Psoas muscle (tissue), 7 donors: ENCODE measurements at regions not wholly inside any gene's neighbourhood (a gene's known extent, or its start where the extent isn't known, plus 50 kb on each side); places are given as distances from the start of the nearest gene placed in this dataset.

Source experiments
- ATAC-seq, 4 donors: fragments of 200-7000 bp; cut with Tn5 transposase; one replicate each; pipeline ENCODE4 v1.9.1; 2020; ENCODE audit warnings: moderate library complexity in 3 of 4, mild to moderate bottlenecking in 2 of 4
- DNase-seq, 2 donors: peaks; one replicate each; pipeline ENCODE4 v3.0.0-alpha.2; 2020
- H3K27ac ChIP-seq: fragments of 200-600 bp; one replicate; pipeline ENCODE4 v1.8.0; 2022
- H3K27me3 ChIP-seq, 3 donors: fragments of 200-600 bp in 1 of 3; one replicate each; pipeline versions ENCODE4 v1.6.1 to v1.8.0; 2013 to 2022; ENCODE audit warnings: low read length in 2 of 3, mild to moderate bottlenecking in 2 of 3, moderate library complexity in 1 of 3; ENCODE audit not compliant: insufficient read depth in 3 of 3
- H3K36me3 ChIP-seq, 2 donors: fragments of 200-600 bp in 1 of 2; one replicate each; pipeline versions ENCODE4 v1.6.1 to v1.8.0; 2013 to 2022; ENCODE audit warnings: low read depth in 1 of 2, mild to moderate bottlenecking in 1 of 2, moderate library complexity in 1 of 2; ENCODE audit not compliant: insufficient read depth in 1 of 2
- H3K4me1 ChIP-seq: fragments of 200-600 bp; one replicate; pipeline ENCODE4 v1.8.0; 2022
- H3K4me3 ChIP-seq: fragments of 200-600 bp; one replicate; pipeline ENCODE4 v1.8.0; 2022; ENCODE audit warnings: mild to moderate bottlenecking
- H3K9me3 ChIP-seq: fragments of 200-600 bp; one replicate; pipeline ENCODE4 v1.8.0; 2022
- CTCF ChIP-seq: fragments of 200-600 bp; IDR thresholded peaks from one replicate; pipeline ENCODE4 v1.8.0; 2022; ENCODE audit warnings: antibody characterized with exemption
- WGBS, 3 donors: extraction: QIAGEN DNeasy Blood & Tissue Kit; methylation state at CpG; one replicate each; pipeline versions ENCODE4 v1.1.6 to v1.1.7; 2013; 5-methylcytosine and 5-hydroxymethylcytosine counted together
- intact Hi-C, 2 donors: fragments of 100-400 bp; cut with DNase I; formaldehyde crosslinking; loops; one replicate each; pipeline versions ENCODE4 v1.11.0 to v1.14.2; 2022
- donor health status: healthy with polysubstance abuse.
- donor health status: DM: no; HTN: no; CAD: no; lungs with moderate emphysema.
- donor health status: Bipolar disorder and iron deficiency.
- donor health status: healthy.
- donor health status: DM: yes; HTN: yes; CAD: no.
- donor health status: DM: no; HTN: no; CAD: no.
- donor health status: DM: yes; HTN: yes; CAD: no.

- H3K27ac ChIP-seq = no peak overlapping the region
- WGBS, 3 donors = 82 to 90% (median 86%) methylated on average over 5 of the region's 5 CpGs
- ATAC-seq = no peak
- DNase-seq = no peak
- H3K9me3 ChIP-seq = no peaks in the 10 kb centered on the region
- no peak for TF ChIP-seq CTCF
- H3K27me3 ChIP-seq = no peaks in the 10 kb centered on the region
- no peak overlapping the region for H3K4me3 ChIP-seq
- H3K4me1 ChIP-seq = no peaks in the 10 kb centered on the region
- intact Hi-C loops = no loop called here
- H3K36me3 ChIP-seq = no peaks in the 10 kb centered on the region
These were observed 108.6 kb upstream of the ZNF644 start for GRCh38 chr1:91130256-91130985.

GRCh38 chr1:91129458-91129857, 107.6 kb upstream of the ZNF644 start:
- Histone ChIP-seq H3K27me3 (no peaks in the 10 kb centered on the region), H3K9me3 (no peaks in the 10 kb centered on the region), H3K4me3 (no peak overlapping the region), H3K4me1 (no peaks in the 10 kb centered on the region), H3K36me3 (no peaks in the 10 kb centered on the region), H3K27ac (no peak overlapping the region)
- no peak for ATAC-seq
- 61 to 71% (median 66%) methylated on average over 3 of the region's 3 CpGs for WGBS, 3 donors
- no peak for DNase-seq
- no peak for TF ChIP-seq CTCF
- intact Hi-C loops = no loop called here

GRCh38 chr1:91129017-91129416, 107.2 kb upstream of the ZNF644 start:
- 26 to 31% (median 30%) methylated on average over 1 of the region's 1 CpG for WGBS, 3 donors
- Histone ChIP-seq H3K4me1 (no peaks in the 10 kb centered on the region), H3K27ac (no peak overlapping the region), H3K27me3 (no peaks in the 10 kb centered on the region), H3K4me3 (no peak overlapping the region), H3K9me3 (no peaks in the 10 kb centered on the region), H3K36me3 (no peaks in the 10 kb centered on the region)
- intact Hi-C loops = no loop called here
- ATAC-seq = no peak
- no peak for TF ChIP-seq CTCF
- DNase-seq = no peak

- ATAC-seq (no peak), DNase-seq (no peak)
- intact Hi-C loops = no loop called here
- Histone ChIP-seq H3K4me1 (no peaks in the 10 kb centered on the region), H3K36me3 (no peaks in the 10 kb centered on the region), H3K9me3 (no peaks in the 10 kb centered on the region), H3K27ac (no peak overlapping the region), H3K27me3 (no peaks in the 10 kb centered on the region), H3K4me3 (no peak overlapping the region)
- WGBS, 3 donors = 34 to 46% (median 35%) methylated on average over 3 of the region's 3 CpGs
- no peak for TF ChIP-seq CTCF
These were observed 103.2 kb upstream of the ZNF644 start for GRCh38 chr1:91124989-91125417.
